HAP-1 (cell line): ENCODE measurements at regions not wholly inside any gene's neighbourhood (a gene's known extent, or its start where the extent isn't known, plus 50 kb on each side); places are given as distances from the start of the nearest gene placed in this dataset.

ENCODE experiments used
- DNase-seq, 2 experiments: peaks; one replicate each; pipeline ENCODE4 v3.0.0-alpha.2; 2016 to 2020; ENCODE audit warnings: low spot score in 2 of 2
- H3K27me3 ChIP-seq: fragments of 250-450 bp; sonication (Bioruptor Pico); 2 replicates; pipeline ENCODE4 v1.5.1; 2020; ENCODE audit warnings: low read depth, mild to moderate bottlenecking, moderate library complexity
- H3K36me3 ChIP-seq: fragments of 250-450 bp; sonication (Bioruptor Pico); replicated peaks from 2 replicates; pipeline ENCODE4 v1.5.1; 2020; ENCODE audit warnings: mild to moderate bottlenecking
- H3K4me1 ChIP-seq: fragments of 250-450 bp; sonication (Bioruptor Pico); 2 replicates; pipeline ENCODE4 v1.5.1; 2020; ENCODE audit warnings: mild to moderate bottlenecking
- H3K4me3 ChIP-seq: fragments of 250-450 bp; sonication (Bioruptor Pico); 2 replicates; pipeline ENCODE4 v1.5.1; 2020; ENCODE audit warnings: mild to moderate bottlenecking, moderate library complexity
- H3K9me3 ChIP-seq: fragments of 250-450 bp; sonication (Bioruptor Pico); 2 replicates; pipeline ENCODE4 v1.5.1; 2020; ENCODE audit warnings: mild to moderate bottlenecking, moderate library complexity
- in situ Hi-C: fragments of 300-500 bp; cut with MboI; formaldehyde crosslinking; loops from 3 replicates; pipeline ENCODE4 v1.14.3; 2020; ENCODE audit warnings: low sequenced_read_pairs, inconsistent platforms, mixed read lengths

GRCh38 chr2:43029186-43029585 is 197.2 kb downstream of the ZFP36L2 start:
- H3K4me1 ChIP-seq, result no peaks in the 10 kb centered on the region
- H3K9me3 ChIP-seq, result no peaks in the 10 kb centered on the region
- in situ Hi-C loops, result no loop called here
- H3K27me3 ChIP-seq, result no peaks in the 10 kb centered on the region
- H3K4me3 ChIP-seq, result no peak overlapping the region
- H3K36me3 ChIP-seq, result no peaks in the 10 kb centered on the region
- no peak for DNase-seq

GRCh38 chr2:43028188-43028587 is 198.2 kb downstream of the ZFP36L2 start:
- in situ Hi-C loops, result no loop called here
- H3K27me3 ChIP-seq, result no peaks in the 10 kb centered on the region

GRCh38 chr2:43027097-43027873 is 199.1 kb downstream of the ZFP36L2 start:
- no peaks in the 10 kb centered on the region for H3K36me3 ChIP-seq
- H3K4me3 ChIP-seq, result no peak overlapping the region
- in situ Hi-C loops, result no loop called here
- no peak for DNase-seq
- H3K27me3 ChIP-seq, result no peaks in the 10 kb centered on the region
- H3K9me3 ChIP-seq, result no peaks in the 10 kb centered on the region
- no peaks in the 10 kb centered on the region for H3K4me1 ChIP-seq

More at GRCh38 chr2:43028188-43028587, 198.2 kb downstream of the ZFP36L2 start:
- DNase-seq, result no peak
- Histone ChIP-seq H3K9me3 (no peaks in the 10 kb centered on the region), H3K36me3 (no peaks in the 10 kb centered on the region), H3K4me3 (no peak overlapping the region), H3K4me1 (no peaks in the 10 kb centered on the region)

- Histone ChIP-seq H3K9me3 (no peaks in the 10 kb centered on the region), H3K27me3 (no peaks in the 10 kb centered on the region), H3K4me3 (no peak overlapping the region), H3K36me3 (no peaks in the 10 kb centered on the region), H3K4me1 (no peaks in the 10 kb centered on the region)
- no peak for DNase-seq
- in situ Hi-C loops, result no loop called here
Observed at GRCh38 chr2:43026426-43027096, 199.8 kb downstream of the ZFP36L2 start.

- in situ Hi-C loops, result no loop called here
- Histone ChIP-seq H3K36me3 (no peaks in the 10 kb centered on the region), H3K4me1 (no peaks in the 10 kb centered on the region), H3K4me3 (no peak overlapping the region), H3K9me3 (no peaks in the 10 kb centered on the region), H3K27me3 (no peaks in the 10 kb centered on the region)
- DNase-seq, result no peak
Observed at GRCh38 chr2:43025709-43026295, 200.6 kb downstream of the ZFP36L2 start.

GRCh38 chr2:43024515-43025011 is 201.8 kb downstream of the ZFP36L2 start:
- peak in 1 of 2 experiments; percentile 76 for DNase-seq
- no peaks in the 10 kb centered on the region for H3K27me3 ChIP-seq
- H3K4me3 ChIP-seq, result no peak overlapping the region
- in situ Hi-C loops, result no loop called here
- H3K9me3 ChIP-seq, result 0 out of 2 replicates have a peak, but pooled peaks cover 4% of the 10 kb centered on the region
- H3K4me1 ChIP-seq, result no peaks in the 10 kb centered on the region
- H3K36me3 ChIP-seq, result no peaks in the 10 kb centered on the region

- H3K4me3 ChIP-seq, result no peak overlapping the region
- no peak for DNase-seq
- in situ Hi-C loops, result no loop called here
- H3K9me3 ChIP-seq, result 0 out of 2 replicates have a peak, but pooled peaks cover 4% of the 10 kb centered on the region
- H3K27me3 ChIP-seq, result no peaks in the 10 kb centered on the region
- no peaks in the 10 kb centered on the region for H3K36me3 ChIP-seq
- H3K4me1 ChIP-seq, result no peaks in the 10 kb centered on the region
Observed at GRCh38 chr2:43023791-43024514, 202.5 kb downstream of the ZFP36L2 start.

GRCh38 chr2:43022896-43023295 is 203.5 kb downstream of the ZFP36L2 start:
- no peak overlapping the region for H3K4me3 ChIP-seq
- H3K27me3 ChIP-seq, result no peaks in the 10 kb centered on the region
- in situ Hi-C loops, result no loop called here
- 0 out of 2 replicates have a peak, but pooled peaks cover 4% of the 10 kb centered on the region for H3K9me3 ChIP-seq
- no peak for DNase-seq
- H3K36me3 ChIP-seq, result no peaks in the 10 kb centered on the region
- H3K4me1 ChIP-seq, result no peaks in the 10 kb centered on the region

GRCh38 chr2:43021791-43022509 is 204.5 kb downstream of the ZFP36L2 start:
- Histone ChIP-seq H3K9me3 (0 out of 2 replicates have a peak, but pooled peaks cover 4% of the 10 kb centered on the region), H3K36me3 (no peaks in the 10 kb centered on the region), H3K4me1 (no peaks in the 10 kb centered on the region), H3K27me3 (no peaks in the 10 kb centered on the region), H3K4me3 (no peak overlapping the region)
- in situ Hi-C loops, result no loop called here
- no peak for DNase-seq

- Histone ChIP-seq H3K4me3 (no peak overlapping the region), H3K9me3 (0 out of 2 replicates have a peak, but pooled peaks cover 4% of the 10 kb centered on the region), H3K27me3 (no peaks in the 10 kb centered on the region), H3K36me3 (no peaks in the 10 kb centered on the region), H3K4me1 (no peaks in the 10 kb centered on the region)
- no peak for DNase-seq
- in situ Hi-C loops, result no loop called here
Observed at GRCh38 chr2:43020990-43021669, 205.3 kb downstream of the ZFP36L2 start.

GRCh38 chr2:43020296-43020695 is 206.1 kb downstream of the ZFP36L2 start:
- no peaks in the 10 kb centered on the region for H3K36me3 ChIP-seq
- DNase-seq, result no peak
- H3K4me3 ChIP-seq, result no peak overlapping the region
- H3K9me3 ChIP-seq, result 0 out of 2 replicates have a peak, but pooled peaks cover 4% of the 10 kb centered on the region
- in situ Hi-C loops, result no loop called here
- H3K4me1 ChIP-seq, result no peaks in the 10 kb centered on the region
- no peaks in the 10 kb centered on the region for H3K27me3 ChIP-seq

- in situ Hi-C loops, result no loop called here
- DNase-seq, result no peak
Observed at GRCh38 chr2:43019536-43020183, 206.7 kb downstream of the ZFP36L2 start.

More at GRCh38 chr2:43019536-43020183, 206.7 kb downstream of the ZFP36L2 start:
- H3K9me3 ChIP-seq, result 0 out of 2 replicates have a peak, but pooled peaks cover 4% of the 10 kb centered on the region
- H3K27me3 ChIP-seq, result no peaks in the 10 kb centered on the region
- H3K36me3 ChIP-seq, result no peaks in the 10 kb centered on the region
- no peak overlapping the region for H3K4me3 ChIP-seq
- no peaks in the 10 kb centered on the region for H3K4me1 ChIP-seq
